Tibial nerve (tissue), 4 donors: ENCODE measurements at regions not wholly inside any gene's neighbourhood (a gene's known extent, or its start where the extent isn't known, plus 50 kb on each side); places are given as distances from the start of the nearest gene placed in this dataset.

Experiments
- DNase-seq, 2 donors: peaks; one replicate each; pipeline ENCODE4 v3.0.0-alpha.2; 2019; ENCODE audit warnings: low spot score in 2 of 2
- H3K27ac ChIP-seq, 4 donors: fragments of 200-600 bp; sonication (generic) in 3 of 4; one replicate each; pipeline ENCODE4 v1.5.1; 2017 to 2019; ENCODE audit warnings: mild to moderate bottlenecking in 1 of 4
- H3K27me3 ChIP-seq, 2 donors: fragments of 200-600 bp; sonication (generic) in 1 of 2; one replicate each; pipeline versions ENCODE4 v1.5.1 to v1.6.0; 2017 to 2019
- H3K36me3 ChIP-seq, 3 donors: fragments of 200-600 bp; sonication (generic); one replicate each; pipeline ENCODE4 v1.5.1; 2018 to 2019
- H3K4me1 ChIP-seq, 4 donors: fragments of 200-600 bp; sonication (generic) in 3 of 4; one replicate each; pipeline ENCODE4 v1.5.1; 2017 to 2019
- H3K4me3 ChIP-seq, 4 donors: fragments of 200-600 bp; sonication (generic) in 3 of 4; one replicate each; pipeline ENCODE4 v1.5.1; 2017 to 2019; ENCODE audit warnings: mild to moderate bottlenecking in 1 of 4, moderate library complexity in 1 of 4
- H3K9me3 ChIP-seq, 4 donors: fragments of 200-600 bp; sonication (generic) in 3 of 4; one replicate each; pipeline ENCODE4 v1.5.1; 2017 to 2019
- CTCF ChIP-seq, 5 experiments: fragments of 200-600 bp in 3 of 5; fragments of 450-650 bp in 2 of 5; sonication (generic) in 3 of 5; IDR thresholded peaks; one replicate each; pipeline ENCODE4 v1.5.1; 2016 to 2019; ENCODE audit warnings: antibody characterized with exemption in 5 of 5, mild to moderate bottlenecking in 3 of 5, moderate library complexity in 2 of 5
- EP300 ChIP-seq, 2 donors: sonication (generic); formaldehyde crosslinking; IDR thresholded peaks; one replicate each; pipeline ENCODE4 v1.6.1; 2017; ENCODE audit warnings: antibody characterized with exemption in 2 of 2, mild to moderate bottlenecking in 1 of 2
- POLR2A ChIP-seq, 2 donors: fragments of 450-650 bp; IDR thresholded peaks; one replicate each; pipeline ENCODE4 v1.6.1; 2017; ENCODE audit warnings: antibody characterized with exemption in 2 of 2, mild to moderate bottlenecking in 2 of 2, moderate library complexity in 2 of 2
- WGBS, 2 donors: methylation state at CpG; one replicate each; pipeline ENCODE4 v1.1.5; 2018; 5-methylcytosine and 5-hydroxymethylcytosine counted together

- H3K27ac ChIP-seq = no peak overlapping the region
- no peaks in the 10 kb centered on the region for H3K27me3 ChIP-seq
- TF ChIP-seq EP300 (IDR thresholded peaks at IDR 0.05) = no peak
- no peak for TF ChIP-seq CTCF (IDR thresholded peaks at IDR 0.05)
- no peak for TF ChIP-seq POLR2A (IDR thresholded peaks at IDR 0.05)
- H3K36me3 ChIP-seq = no peaks in the 10 kb centered on the region
- no peak overlapping the region for H3K4me3 ChIP-seq
- no peaks in the 10 kb centered on the region for H3K9me3 ChIP-seq
- no peak for DNase-seq
- peaks cover 0 to 22% (median 0%) of the 10 kb centered on the region in 4 donors for H3K4me1 ChIP-seq
- WGBS, 2 donors = 56 to 57% methylated on average over 6 of the region's 6 CpGs
Observed at GRCh38 chr10:129097776-129098330, 369.2 kb upstream of the MGMT start.

DNA sequence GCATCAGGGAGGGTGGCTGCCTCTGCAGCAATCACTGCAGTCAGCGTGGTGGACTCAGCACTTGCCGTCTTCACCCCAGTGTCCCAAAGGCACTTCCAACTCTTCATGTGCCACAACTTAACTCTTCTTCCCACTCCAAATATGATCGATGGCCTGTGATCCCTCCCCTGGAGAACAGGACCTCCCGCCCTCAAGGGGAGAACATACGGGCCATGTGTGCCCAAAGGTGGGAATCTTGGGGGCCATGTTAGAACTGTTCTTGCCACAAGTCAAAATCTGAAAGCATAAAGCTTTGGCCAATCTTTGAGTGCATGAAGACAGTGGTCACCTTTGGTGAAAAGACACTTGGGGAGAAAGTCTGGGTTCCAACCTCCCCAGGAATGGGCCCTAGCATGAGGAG lies 368.5 kb upstream of the MGMT start:
- no peaks in the 10 kb centered on the region for H3K9me3 ChIP-seq
- no peak for DNase-seq
- H3K27ac ChIP-seq = no peak overlapping the region
- H3K36me3 ChIP-seq = no peaks in the 10 kb centered on the region
- no peak for TF ChIP-seq POLR2A (IDR thresholded peaks at IDR 0.05)
- no peak for TF ChIP-seq EP300 (IDR thresholded peaks at IDR 0.05)
- no peak for TF ChIP-seq CTCF (IDR thresholded peaks at IDR 0.05)
- H3K4me1 ChIP-seq = peaks cover 0 to 22% (median 0%) of the 10 kb centered on the region in 4 donors
- no peak overlapping the region for H3K4me3 ChIP-seq
- H3K27me3 ChIP-seq = no peaks in the 10 kb centered on the region
- WGBS, 2 donors = 92 to 95% methylated on average over 5 of the region's 5 CpGs

DNA sequence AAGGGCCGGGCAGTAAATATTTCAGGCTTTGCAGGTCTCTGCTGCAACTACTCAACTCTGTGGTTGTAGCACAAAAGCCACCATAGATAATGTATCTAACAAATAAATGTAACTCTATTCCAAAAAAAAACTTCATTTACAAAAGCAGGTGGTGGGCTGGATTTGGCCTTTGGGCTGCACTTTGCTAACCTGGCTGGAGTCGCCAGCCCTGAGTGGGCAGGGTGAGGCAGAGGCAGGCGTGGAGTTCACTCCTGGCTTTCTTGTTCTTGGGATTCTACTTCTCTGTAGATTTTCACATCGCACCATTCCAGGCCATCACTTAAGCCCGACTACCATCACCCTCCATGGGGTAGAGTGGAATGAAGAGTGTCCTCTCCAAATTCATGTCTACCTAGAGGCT lies 367.6 kb upstream of the MGMT start:
- no peak for DNase-seq
- TF ChIP-seq CTCF (IDR thresholded peaks at IDR 0.05) (no peak), POLR2A (IDR thresholded peaks at IDR 0.05) (no peak), EP300 (IDR thresholded peaks at IDR 0.05) (no peak)
- Histone ChIP-seq H3K27me3 (no peaks in the 10 kb centered on the region), H3K9me3 (no peaks in the 10 kb centered on the region), H3K4me3 (no peak overlapping the region), H3K27ac (no peak overlapping the region), H3K36me3 (no peaks in the 10 kb centered on the region), H3K4me1 (peaks cover 0 to 22% (median 0%) of the 10 kb centered on the region in 4 donors)
- WGBS, 2 donors = 91 to 97% methylated on average over 5 of the region's 5 CpGs

GRCh38 chr10:129099992-129100391 lies 367.0 kb upstream of the MGMT start:
- Histone ChIP-seq H3K4me1 (peaks cover 0 to 22% (median 0%) of the 10 kb centered on the region in 4 donors), H3K36me3 (no peaks in the 10 kb centered on the region), H3K4me3 (no peak overlapping the region), H3K27me3 (no peaks in the 10 kb centered on the region), H3K9me3 (no peaks in the 10 kb centered on the region), H3K27ac (no peak overlapping the region)
- DNase-seq = no peak
- WGBS, 2 donors = 94 to 97% methylated on average over 7 of the region's 7 CpGs
- TF ChIP-seq EP300 (IDR thresholded peaks at IDR 0.05) (no peak), POLR2A (IDR thresholded peaks at IDR 0.05) (no peak)

DNA sequence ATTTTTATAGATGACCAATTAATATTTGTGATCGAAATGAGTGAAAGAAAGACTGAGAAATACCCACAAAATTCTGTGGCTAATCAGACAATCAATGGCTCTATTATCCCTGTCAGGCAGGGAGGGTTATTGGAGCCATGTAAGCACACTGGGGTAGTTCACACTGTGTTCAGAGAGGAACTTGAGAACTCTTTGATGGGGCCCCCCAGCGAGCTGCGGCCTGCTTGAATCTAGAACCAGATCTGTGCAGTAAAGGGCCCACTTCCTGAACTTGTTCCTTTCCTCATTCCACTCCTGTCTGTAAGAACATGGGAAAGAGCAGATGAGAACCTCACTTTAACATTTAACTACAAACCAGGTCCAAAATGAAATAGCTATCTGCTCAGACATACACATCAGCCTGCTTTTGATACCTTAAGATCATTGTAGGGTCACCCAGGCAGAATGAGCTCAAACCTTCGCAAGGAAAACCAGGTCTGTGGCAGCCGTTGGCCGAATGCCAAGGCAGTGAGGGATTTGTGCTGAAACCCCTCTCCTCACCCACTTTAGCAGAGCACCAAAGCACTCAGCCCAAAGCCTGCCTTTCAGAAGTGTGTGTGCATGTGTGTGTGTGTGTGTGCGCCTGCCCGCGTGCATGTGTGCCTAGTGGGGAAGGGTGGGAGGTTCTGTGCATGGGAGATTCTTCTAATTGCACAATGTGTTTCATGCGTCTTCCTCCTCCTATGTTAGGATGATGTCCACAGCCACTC lies 365.6 kb upstream of the MGMT start:
- TF ChIP-seq EP300 (IDR thresholded peaks at IDR 0.05) (no peak), CTCF (IDR thresholded peaks at IDR 0.05) (no peak), POLR2A (IDR thresholded peaks at IDR 0.05) (no peak)
- WGBS, 2 donors = 71 to 72% methylated on average over 10 of the region's 10 CpGs
- DNase-seq = no peak
- Histone ChIP-seq H3K27ac (no peak overlapping the region), H3K9me3 (no peaks in the 10 kb centered on the region), H3K4me1 (peaks cover 0 to 21% (median 0%) of the 10 kb centered on the region in 4 donors), H3K4me3 (no peak overlapping the region), H3K36me3 (no peaks in the 10 kb centered on the region), H3K27me3 (no peaks in the 10 kb centered on the region)
